ENCODE measurements at regions not wholly inside any gene's neighbourhood (a gene's known extent, or its start where the extent isn't known, plus 50 kb on each side); places are given as distances from the start of the nearest gene placed in this dataset.
"Not testable (repeated sequence)": the region's sequence is repeated elsewhere in the genome, so short reads cannot be mapped to it uniquely, and the experiment has no call there.

- Mint-ChIP-seq H3K9me3 (ENCODE audit: low read depth, unreplicated experiment) (peaks cover 5% of the 10 kb centered on the region), H3K4me3 (ENCODE audit: low read depth, unreplicated experiment) (no peak overlapping the region), H3K4me1 (ENCODE audit: low read depth, unreplicated experiment) (no peaks in the 10 kb centered on the region), H3K36me3 (ENCODE audit: insufficient read depth, unreplicated experiment) (no peaks in the 10 kb centered on the region), H3K27me3 (ENCODE audit: unreplicated experiment) (no peaks in the 10 kb centered on the region), H3K27ac (ENCODE audit: unreplicated experiment) (no peak overlapping the region)
- CTCF ChIA-PET, result no interaction called here
- BruUV-seq (replicated peaks), result no TSS peak
- intact Hi-C loops (cut with micrococcal nuclease; ENCODE audit: unreplicated experiment), result no loop called here
- no peak for TF ChIP-seq CTCF (IDR thresholded peaks at IDR 0.05; ENCODE audit: unreplicated experiment)
- DNase-seq, result no peak
These were observed 66.3 kb upstream of the SYN3 start for GRCh38 chr22:33124471-33124870.

GRCh38 chr22:33122439-33122838, 64.3 kb upstream of the SYN3 start:
- H3K4me1 Mint-ChIP-seq (ENCODE audit: low read depth, unreplicated experiment); BruUV-seq (replicated peaks); H3K36me3 Mint-ChIP-seq (ENCODE audit: insufficient read depth, unreplicated experiment); H3K27ac Mint-ChIP-seq (ENCODE audit: unreplicated experiment); H3K9me3 Mint-ChIP-seq (ENCODE audit: low read depth, unreplicated experiment); CTCF ChIA-PET; H3K27me3 Mint-ChIP-seq (ENCODE audit: unreplicated experiment); H3K4me3 Mint-ChIP-seq (ENCODE audit: low read depth, unreplicated experiment); DNase-seq; intact Hi-C loops (cut with micrococcal nuclease; ENCODE audit: unreplicated experiment): not testable (repeated sequence)

GRCh38 chr22:33119044-33119443, 60.9 kb upstream of the SYN3 start:
- no TSS peak for BruUV-seq (replicated peaks)
- Mint-ChIP-seq H3K36me3 (ENCODE audit: insufficient read depth, unreplicated experiment) (no peaks in the 10 kb centered on the region), H3K4me3 (ENCODE audit: low read depth, unreplicated experiment) (no peak overlapping the region), H3K9me3 (ENCODE audit: low read depth, unreplicated experiment) (peaks cover 6% of the 10 kb centered on the region), H3K4me1 (ENCODE audit: low read depth, unreplicated experiment) (no peaks in the 10 kb centered on the region), H3K27ac (ENCODE audit: unreplicated experiment) (no peak overlapping the region), H3K27me3 (ENCODE audit: unreplicated experiment) (no peaks in the 10 kb centered on the region)
- CTCF ChIA-PET, result no interaction called here
- DNase-seq, result no peak
- no peak for TF ChIP-seq CTCF (IDR thresholded peaks at IDR 0.05; ENCODE audit: unreplicated experiment)
- intact Hi-C loops (cut with micrococcal nuclease; ENCODE audit: unreplicated experiment), result no loop called here

GRCh38 chr22:33117821-33118220, 59.6 kb upstream of the SYN3 start:
- DNase-seq, result no peak
- intact Hi-C loops (cut with micrococcal nuclease; ENCODE audit: unreplicated experiment), result no loop called here
- no peaks in the 10 kb centered on the region for H3K27me3 Mint-ChIP-seq (ENCODE audit: unreplicated experiment)
- no peak for TF ChIP-seq CTCF (IDR thresholded peaks at IDR 0.05; ENCODE audit: unreplicated experiment)
- no TSS peak for BruUV-seq (replicated peaks)
- H3K36me3 Mint-ChIP-seq (ENCODE audit: insufficient read depth, unreplicated experiment), result no peaks in the 10 kb centered on the region
- no peak overlapping the region for H3K4me3 Mint-ChIP-seq (ENCODE audit: low read depth, unreplicated experiment)
- peaks cover 6% of the 10 kb centered on the region for H3K9me3 Mint-ChIP-seq (ENCODE audit: low read depth, unreplicated experiment)
- H3K4me1 Mint-ChIP-seq (ENCODE audit: low read depth, unreplicated experiment), result no peaks in the 10 kb centered on the region
- CTCF ChIA-PET, result interaction anchor here (0.7 kb wide), 2 partner anchors 17 to 32 kb away, joined by 3 read pairs; no protein-coding TSS in a partner anchor
- no peak overlapping the region for H3K27ac Mint-ChIP-seq (ENCODE audit: unreplicated experiment)

- CTCF ChIA-PET, result interaction anchor here (0.7 kb wide), 2 partner anchors 16 to 31 kb away, joined by 3 read pairs; no protein-coding TSS in a partner anchor
- Mint-ChIP-seq H3K4me1 (ENCODE audit: low read depth, unreplicated experiment) (no peaks in the 10 kb centered on the region), H3K4me3 (ENCODE audit: low read depth, unreplicated experiment) (no peak overlapping the region), H3K27me3 (ENCODE audit: unreplicated experiment) (peaks cover 4% of the 10 kb centered on the region), H3K36me3 (ENCODE audit: insufficient read depth, unreplicated experiment) (no peaks in the 10 kb centered on the region), H3K9me3 (ENCODE audit: low read depth, unreplicated experiment) (peaks cover 6% of the 10 kb centered on the region), H3K27ac (ENCODE audit: unreplicated experiment) (no peak overlapping the region)
- no peak for TF ChIP-seq CTCF (IDR thresholded peaks at IDR 0.05; ENCODE audit: unreplicated experiment)
- intact Hi-C loops (cut with micrococcal nuclease; ENCODE audit: unreplicated experiment), result no loop called here
- no TSS peak for BruUV-seq (replicated peaks)
- DNase-seq, result no peak
These were observed 58.8 kb upstream of the SYN3 start for GRCh38 chr22:33116841-33117547.
